H9 (cell line): ENCODE measurements at regions not wholly inside any gene's neighbourhood (a gene's known extent, or its start where the extent isn't known, plus 50 kb on each side); places are given as distances from the start of the nearest gene placed in this dataset.

Source experiments
- DNase-seq: peaks from one replicate; pipeline ENCODE4 v3.0.0-alpha.2; 2017
- H2AFZ ChIP-seq: one replicate; pipeline ENCODE4 v1.6.1; 2013; ENCODE audit warnings: mild to moderate bottlenecking, low read length, control low read depth, moderate library complexity
- H2AK5ac ChIP-seq: 2 replicates; pipeline ENCODE4 v1.6.1; 2013; ENCODE audit warnings: low read length, control low read depth, mixed read lengths; ENCODE audit not compliant: insufficient read length
- H2BK120ac ChIP-seq: one replicate; pipeline ENCODE4 v1.6.1; 2013; ENCODE audit warnings: low read depth, mild to moderate bottlenecking, low read length, control low read depth, inconsistent platforms; ENCODE audit not compliant: poor library complexity, severe bottlenecking
- H2BK12ac ChIP-seq: 2 replicates; pipeline ENCODE4 v1.6.1; 2013; ENCODE audit warnings: low read length, control low read depth, mixed read lengths, low read depth; ENCODE audit not compliant: insufficient read length
- H2BK15ac ChIP-seq: 2 replicates; pipeline ENCODE4 v1.6.1; 2013; ENCODE audit warnings: low read depth, low read length, control low read depth
- H2BK20ac ChIP-seq: one replicate; pipeline ENCODE4 v1.6.1; 2013; ENCODE audit warnings: low read depth, mild to moderate bottlenecking, low read length, control low read depth, inconsistent platforms; ENCODE audit not compliant: poor library complexity, severe bottlenecking
- H2BK5ac ChIP-seq: 2 replicates; pipeline ENCODE4 v1.6.1; 2013; ENCODE audit warnings: low read length, control low read depth, mixed read lengths; ENCODE audit not compliant: insufficient read length
- H3K14ac ChIP-seq: 2 replicates; pipeline ENCODE4 v1.6.1; 2013; ENCODE audit warnings: low read length, control low read depth; ENCODE audit not compliant: insufficient read depth
- H3K18ac ChIP-seq: 2 replicates; pipeline ENCODE4 v1.6.1; 2013; ENCODE audit warnings: low read depth, mild to moderate bottlenecking, mixed read lengths, low read length, control low read depth; ENCODE audit not compliant: insufficient read length
- H3K23ac ChIP-seq: 2 replicates; pipeline ENCODE4 v1.6.1; 2013; ENCODE audit warnings: low read length, control low read depth, mixed read lengths, low read depth; ENCODE audit not compliant: insufficient read length
- H3K23me2 ChIP-seq: 2 replicates; pipeline ENCODE4 v1.6.1; 2013; ENCODE audit warnings: low read depth, mild to moderate bottlenecking, mixed read lengths, low read length, control low read depth; ENCODE audit not compliant: insufficient read length, poor library complexity, severe bottlenecking
- H3K27ac ChIP-seq: 2 replicates; pipeline ENCODE4 v1.5.1; 2013; ENCODE audit warnings: low read length, control low read depth, mixed read lengths, low read depth; ENCODE audit not compliant: insufficient read length
- H3K27me3 ChIP-seq: 2 replicates; pipeline ENCODE4 v1.6.1; 2013; ENCODE audit warnings: low read length, control low read depth, inconsistent platforms; ENCODE audit not compliant: insufficient read depth
- H3K4ac ChIP-seq: 2 replicates; pipeline ENCODE4 v1.6.1; 2013; ENCODE audit warnings: low read depth, mild to moderate bottlenecking, control low read depth, inconsistent platforms, low read length, moderate library complexity
- H3K4me1 ChIP-seq: 2 replicates; pipeline ENCODE4 v1.6.1; 2013; ENCODE audit warnings: low read length, control low read depth, inconsistent platforms; ENCODE audit not compliant: insufficient read depth
- H3K4me2 ChIP-seq: 2 replicates; pipeline ENCODE4 v1.6.1; 2013; ENCODE audit warnings: low read length, control low read depth, mixed read lengths; ENCODE audit not compliant: insufficient read length, insufficient read depth
- H3K56ac ChIP-seq: 2 replicates; pipeline ENCODE4 v1.6.1; 2013; ENCODE audit warnings: low read depth, mild to moderate bottlenecking, mixed read lengths, low read length, control low read depth; ENCODE audit not compliant: insufficient read length
- H3K79me1 ChIP-seq: 2 replicates; pipeline ENCODE4 v1.6.1; 2013; ENCODE audit warnings: low read depth, mild to moderate bottlenecking, moderate library complexity, low read length, control low read depth, inconsistent platforms; ENCODE audit not compliant: insufficient read depth, poor library complexity, severe bottlenecking
- H3K79me2 ChIP-seq: 2 replicates; pipeline ENCODE4 v1.6.1; 2013; ENCODE audit warnings: low read length, control low read depth, inconsistent platforms; ENCODE audit not compliant: insufficient read depth
- H3K9ac ChIP-seq: 2 replicates; pipeline ENCODE4 v1.6.1; 2013; ENCODE audit warnings: low read length, control low read depth, mixed read lengths; ENCODE audit not compliant: insufficient read length; ENCODE audit errors: extremely low read depth
- H3K9me3 ChIP-seq: one replicate; pipeline ENCODE4 v1.6.1; 2013; ENCODE audit warnings: low read depth, low read length, inconsistent platforms; ENCODE audit not compliant: control insufficient read depth
- H3T11ph ChIP-seq: one replicate; pipeline ENCODE4 v1.6.1; 2013; ENCODE audit warnings: mild to moderate bottlenecking, low read length, control low read depth, inconsistent platforms
- H4K20me1 ChIP-seq: one replicate; pipeline ENCODE4 v1.6.1; 2013; ENCODE audit not compliant: control insufficient read depth, insufficient read length, insufficient read depth
- H4K5ac ChIP-seq: 2 replicates; pipeline ENCODE4 v1.6.1; 2013; ENCODE audit warnings: low read depth, mild to moderate bottlenecking, mixed read lengths, low read length, control low read depth; ENCODE audit not compliant: insufficient read length
- H4K8ac ChIP-seq: replicated peaks from 2 replicates; pipeline ENCODE4 v1.6.1; 2013; ENCODE audit warnings: low read length, control low read depth, mixed read lengths, low read depth; ENCODE audit not compliant: insufficient read length
- H4K91ac ChIP-seq: 2 replicates; pipeline ENCODE4 v1.6.1; 2013; ENCODE audit warnings: low read depth, mild to moderate bottlenecking, moderate library complexity, mixed read lengths, low read length, control low read depth; ENCODE audit not compliant: insufficient read length
- H3K27ac Mint-ChIP-seq, 3 experiments: 2 replicates in 2 of 3; 3 replicates in 1 of 3; pipeline ENCODE4 v1.8.0; 2020 to 2021; ENCODE audit warnings: mixed read lengths in 3 of 3, mild to moderate bottlenecking in 1 of 3, moderate library complexity in 1 of 3
- H3K27me3 Mint-ChIP-seq: 2 replicates; pipeline ENCODE4 v1.8.0; 2021; ENCODE audit warnings: low read depth, mild to moderate bottlenecking, moderate library complexity, mixed read lengths
- H3K36me3 Mint-ChIP-seq, 3 experiments: 2 replicates in 2 of 3; 3 replicates in 1 of 3; pipeline ENCODE4 v1.8.0; 2020 to 2021; ENCODE audit warnings: low read depth in 3 of 3, mixed read lengths in 3 of 3; ENCODE audit not compliant: insufficient read depth in 1 of 3
- H3K4me1 Mint-ChIP-seq, 2 experiments: 2 replicates each; pipeline ENCODE4 v1.8.0; 2020; ENCODE audit warnings: mixed read lengths in 2 of 2
- H3K4me3 Mint-ChIP-seq, 2 experiments: 2 replicates in 1 of 2; 3 replicates in 1 of 2; pipeline ENCODE4 v1.8.0; 2020 to 2021; ENCODE audit warnings: mild to moderate bottlenecking in 2 of 2, mixed read lengths in 2 of 2, moderate library complexity in 1 of 2
- H3K9me3 Mint-ChIP-seq, 2 experiments: 2 replicates in 1 of 2; 3 replicates in 1 of 2; pipeline ENCODE4 v1.8.0; 2020; ENCODE audit warnings: mild to moderate bottlenecking in 2 of 2, mixed read lengths in 2 of 2, moderate library complexity in 1 of 2
- WGBS: extraction: QIAGEN DNeasy Blood & Tissue Kit; methylation state at CpG from one replicate; pipeline ENCODE4 v1.1.7; 2013; ENCODE audit warnings: missing lambda C conversion rate, low lambda C conversion rate, mixed read lengths; ENCODE audit not compliant: insufficient read length; ENCODE audit errors: extremely low coverage; 5-methylcytosine and 5-hydroxymethylcytosine counted together
- TF ChIP-seq, protein P1 (sequence below): fragments of 200-600 bp; sonication (generic); conservative IDR thresholded peaks from 3 replicates; pipeline ENCODE4 v1.8.0; 2021; ENCODE audit warnings: antibody characterized with exemption, mild to moderate bottlenecking

- Histone ChIP-seq H3K23ac (no peak overlapping the region), H3K27ac (no peak overlapping the region), H3K9me3 (no peaks in the 10 kb centered on the region), H3T11ph (no peak overlapping the region), H2AFZ (no peak overlapping the region), H4K5ac (no peak overlapping the region), H3K79me1 (no peaks in the 10 kb centered on the region), H2BK12ac (no peak overlapping the region), H2BK20ac (no peak overlapping the region), H2AK5ac (no peak overlapping the region), H3K79me2 (no peaks in the 10 kb centered on the region), H3K4me2 (no peak overlapping the region), H3K18ac (no peak overlapping the region), H3K4me1 (0 out of 2 replicates have a peak, but pooled peaks cover 2% of the 10 kb centered on the region), H4K8ac (no peak overlapping the region), H2BK120ac (no peak overlapping the region), H3K23me2 (no peaks in the 10 kb centered on the region), H3K14ac (no peak overlapping the region), H3K9ac (no peak overlapping the region), H3K4ac (no peak overlapping the region), H2BK15ac (no peak overlapping the region), H2BK5ac (no peak overlapping the region), H3K56ac (no peak overlapping the region), H3K27me3 (no peaks in the 10 kb centered on the region), H4K91ac (no peak overlapping the region), H4K20me1 (no peaks in the 10 kb centered on the region)
- Mint-ChIP-seq H3K4me1 (no peaks in the 10 kb centered on the region), H3K36me3 (no peaks in the 10 kb centered on the region), H3K4me3 (no peak overlapping the region), H3K27me3 (no peaks in the 10 kb centered on the region; the same call in 1 of the 2 replicates), H3K9me3 (no peaks in the 10 kb centered on the region), H3K27ac (no peak overlapping the region)
- no peak for DNase-seq
- TF ChIP-seq, protein P1, sequence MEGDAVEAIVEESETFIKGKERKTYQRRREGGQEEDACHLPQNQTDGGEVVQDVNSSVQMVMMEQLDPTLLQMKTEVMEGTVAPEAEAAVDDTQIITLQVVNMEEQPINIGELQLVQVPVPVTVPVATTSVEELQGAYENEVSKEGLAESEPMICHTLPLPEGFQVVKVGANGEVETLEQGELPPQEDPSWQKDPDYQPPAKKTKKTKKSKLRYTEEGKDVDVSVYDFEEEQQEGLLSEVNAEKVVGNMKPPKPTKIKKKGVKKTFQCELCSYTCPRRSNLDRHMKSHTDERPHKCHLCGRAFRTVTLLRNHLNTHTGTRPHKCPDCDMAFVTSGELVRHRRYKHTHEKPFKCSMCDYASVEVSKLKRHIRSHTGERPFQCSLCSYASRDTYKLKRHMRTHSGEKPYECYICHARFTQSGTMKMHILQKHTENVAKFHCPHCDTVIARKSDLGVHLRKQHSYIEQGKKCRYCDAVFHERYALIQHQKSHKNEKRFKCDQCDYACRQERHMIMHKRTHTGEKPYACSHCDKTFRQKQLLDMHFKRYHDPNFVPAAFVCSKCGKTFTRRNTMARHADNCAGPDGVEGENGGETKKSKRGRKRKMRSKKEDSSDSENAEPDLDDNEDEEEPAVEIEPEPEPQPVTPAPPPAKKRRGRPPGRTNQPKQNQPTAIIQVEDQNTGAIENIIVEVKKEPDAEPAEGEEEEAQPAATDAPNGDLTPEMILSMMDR: no peak
- WGBS: no CpG with 5 or more reads among the region's 6 CpGs
These were observed 59.3 kb downstream of the OXGR1 start for GRCh38 chr13:96934889-96935489.
